ENCODE measurements at regions not wholly inside any gene's neighbourhood (a gene's known extent, or its start where the extent isn't known, plus 50 kb on each side); places are given as distances from the start of the nearest gene placed in this dataset.

- TF ChIP-seq CTCF (IDR thresholded peaks at IDR 0.05) (no peak), EZH2 (IDR thresholded peaks at IDR 0.05; ENCODE audit: borderline replicate concordance, insufficient read depth, low read depth, low read length, poor library complexity, severe bottlenecking) (no peak)
Measured at GRCh38 chr1:17950728-17951127, 156.9 kb upstream of the IGSF21 start.
